Mesodermal cell (in vitro differentiated cells): ENCODE measurements at regions not wholly inside any gene's neighbourhood (a gene's known extent, or its start where the extent isn't known, plus 50 kb on each side); places are given as distances from the start of the nearest gene placed in this dataset.

Experiments used
- H3K27ac ChIP-seq: 2 replicates; pipeline ENCODE4 v1.7.0; 2013; ENCODE audit warnings: mild to moderate bottlenecking, low read depth, low read length, moderate library complexity; ENCODE audit not compliant: severe bottlenecking
- H3K36me3 ChIP-seq: 2 replicates; pipeline ENCODE4 v1.7.1; 2013; ENCODE audit warnings: mild to moderate bottlenecking, low read length, moderate library complexity; ENCODE audit not compliant: control insufficient read depth, insufficient read depth
- H3K4me1 ChIP-seq: one replicate; pipeline ENCODE4 v1.7.1; 2013; ENCODE audit warnings: mild to moderate bottlenecking, low read length; ENCODE audit not compliant: insufficient read depth, control insufficient read depth, poor library complexity, severe bottlenecking
- H3K4me3 ChIP-seq: 2 replicates; pipeline ENCODE4 v1.7.0; 2013; ENCODE audit warnings: low read length, control low read depth, mild to moderate bottlenecking; ENCODE audit not compliant: insufficient read depth, poor library complexity, severe bottlenecking; ENCODE audit errors: extremely low read depth
- H3K9me3 ChIP-seq: 2 replicates; pipeline ENCODE4 v1.7.1; 2013; ENCODE audit warnings: mild to moderate bottlenecking, low read length, moderate library complexity; ENCODE audit not compliant: control insufficient read depth
- WGBS, 2 experiments: methylation state at CpG; one replicate each; pipeline ENCODE4 v1.1.5; 2013; ENCODE audit warnings: missing lambda C conversion rate in 2 of 2; ENCODE audit not compliant: insufficient coverage in 2 of 2; 5-methylcytosine and 5-hydroxymethylcytosine counted together

DNA sequence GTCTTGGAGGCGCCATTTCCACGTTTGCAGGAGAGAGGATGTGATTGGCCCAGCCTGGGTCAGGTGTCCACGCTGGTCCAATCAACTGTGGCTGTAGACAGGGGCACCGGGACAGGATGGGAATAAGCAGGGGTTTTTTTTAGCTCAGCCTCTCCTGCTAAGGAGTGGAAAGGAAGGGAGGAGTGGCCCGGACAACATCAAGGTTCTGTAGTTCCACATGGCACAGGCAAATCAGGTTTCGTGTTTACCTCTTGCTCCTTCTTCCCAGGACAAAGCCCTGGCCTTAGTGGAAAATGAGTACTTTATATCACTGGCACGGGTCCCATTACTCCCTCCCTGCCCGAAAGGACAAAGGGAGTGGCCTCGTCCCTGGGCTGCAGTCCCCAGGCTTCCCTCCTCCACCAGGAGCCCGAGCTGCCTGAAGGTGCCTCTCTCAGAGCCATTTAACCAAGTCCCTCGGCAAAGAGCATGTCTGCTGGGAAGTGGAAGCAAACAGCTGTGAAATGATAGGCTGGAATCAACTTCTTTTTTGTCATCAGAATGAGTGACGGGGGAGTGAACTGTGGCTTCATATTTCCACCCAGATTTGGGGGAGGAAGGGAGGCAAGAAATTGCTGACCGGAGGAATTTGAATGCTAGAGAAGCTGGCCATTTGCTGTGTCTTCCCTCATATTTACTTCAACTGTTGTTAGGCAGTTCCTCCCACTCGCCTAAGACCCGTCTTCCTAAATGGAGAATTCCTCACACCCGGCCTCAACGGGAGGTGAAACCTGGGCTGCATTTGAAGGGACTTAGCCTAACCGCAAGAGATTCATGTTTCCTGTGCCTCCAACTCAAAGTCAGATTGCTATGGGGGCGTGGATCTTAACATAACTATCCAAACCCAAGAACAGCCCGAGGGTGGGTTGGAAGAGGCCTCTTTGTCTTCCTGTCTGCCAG lies 84.9 kb upstream of the SLC44A3 start:
- Histone ChIP-seq H3K4me3 (no peak overlapping the region), H3K9me3 (no peaks in the 10 kb centered on the region), H3K27ac (peak overlapping the region; percentile 77), H3K4me1 (peaks cover 34% of the 10 kb centered on the region), H3K36me3 (no peaks in the 10 kb centered on the region)
- WGBS, 2 experiments = 55 to 58% methylated on average over 11 to 15 of the region's 20 CpGs

DNA sequence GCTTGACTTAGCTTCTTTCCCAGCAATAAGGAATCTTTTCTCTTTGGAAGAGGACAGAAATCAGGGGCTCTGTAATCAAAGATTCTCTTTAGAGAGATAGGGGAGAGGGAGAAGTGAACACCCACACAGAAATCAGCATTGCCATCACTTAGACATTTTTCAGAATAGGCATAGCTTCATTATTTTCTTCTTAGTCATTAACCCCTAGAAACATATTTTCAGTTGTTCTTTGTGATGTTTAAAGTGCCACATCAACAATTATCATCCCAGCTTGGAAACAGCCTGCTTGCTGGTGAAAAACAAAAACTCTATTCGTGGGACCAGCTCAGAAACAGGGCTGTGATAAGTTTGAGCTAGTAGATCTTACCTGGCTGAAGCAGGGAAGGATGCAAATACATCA lies 88.3 kb upstream of the SLC44A3 start:
- WGBS, 2 experiments = 75 to 100% methylated on average over 1 of the region's 1 CpG

DNA sequence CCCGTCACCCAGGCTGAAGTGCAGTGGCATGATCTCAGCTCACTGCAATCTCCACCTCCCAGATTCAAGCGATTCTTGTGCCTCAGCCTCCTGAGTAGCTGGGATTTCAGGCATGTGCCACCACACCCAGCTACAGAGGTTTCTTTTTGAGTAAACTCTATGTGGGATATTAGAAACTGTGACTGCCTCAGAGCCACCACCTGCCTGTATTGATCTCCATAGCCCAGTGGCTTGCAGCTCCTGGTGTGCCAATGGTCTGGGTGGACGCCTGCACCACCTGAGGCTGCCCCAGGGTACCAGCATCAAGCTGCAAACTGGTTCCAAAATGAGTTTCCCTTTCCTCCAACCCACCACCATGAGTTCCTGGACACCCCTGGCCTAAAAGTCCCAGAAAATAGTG lies 89.7 kb upstream of the SLC44A3 start:
- H3K4me3 ChIP-seq = no peak overlapping the region
- 67 to 68% methylated on average over 1 to 2 of the region's 3 CpGs for WGBS, 2 experiments
- peaks cover 24% of the 10 kb centered on the region for H3K4me1 ChIP-seq
- H3K36me3 ChIP-seq = no peaks in the 10 kb centered on the region
- H3K9me3 ChIP-seq = peaks cover 7% of the 10 kb centered on the region
- no peak overlapping the region for H3K27ac ChIP-seq

More for the DNA sequence above, 88.3 kb upstream of the SLC44A3 start:
- Histone ChIP-seq H3K27ac (no peak overlapping the region), H3K4me1 (peaks cover 29% of the 10 kb centered on the region), H3K9me3 (peaks cover 7% of the 10 kb centered on the region), H3K36me3 (no peaks in the 10 kb centered on the region), H3K4me3 (no peak overlapping the region)

DNA sequence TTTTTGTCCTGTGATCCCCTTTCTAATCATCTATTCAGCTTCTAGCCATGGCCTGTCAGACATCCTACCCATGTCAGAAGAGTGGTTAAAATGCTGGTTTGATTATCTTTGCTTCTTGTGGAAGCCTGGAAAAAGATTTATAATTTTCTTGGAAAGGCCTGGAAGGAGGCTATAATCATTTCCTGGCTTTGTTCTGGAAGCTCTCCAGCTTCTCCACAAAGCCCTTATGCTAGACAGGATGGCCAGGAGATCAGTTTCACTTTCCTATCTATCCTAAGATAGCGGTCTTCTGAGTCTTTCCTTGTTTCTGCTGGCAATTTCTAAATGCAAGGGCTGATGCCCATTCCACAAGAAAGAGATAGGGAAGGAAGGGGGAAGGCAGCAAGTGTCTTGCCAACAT lies 90.9 kb upstream of the SLC44A3 start:
- WGBS, 2 experiments = no CpG with 5 or more reads among the region's 1 CpG
- H3K27ac ChIP-seq = no peak overlapping the region
- H3K4me1 ChIP-seq = peaks cover 14% of the 10 kb centered on the region
- H3K36me3 ChIP-seq = no peaks in the 10 kb centered on the region
- no peak overlapping the region for H3K4me3 ChIP-seq
- peaks cover 7% of the 10 kb centered on the region for H3K9me3 ChIP-seq

DNA sequence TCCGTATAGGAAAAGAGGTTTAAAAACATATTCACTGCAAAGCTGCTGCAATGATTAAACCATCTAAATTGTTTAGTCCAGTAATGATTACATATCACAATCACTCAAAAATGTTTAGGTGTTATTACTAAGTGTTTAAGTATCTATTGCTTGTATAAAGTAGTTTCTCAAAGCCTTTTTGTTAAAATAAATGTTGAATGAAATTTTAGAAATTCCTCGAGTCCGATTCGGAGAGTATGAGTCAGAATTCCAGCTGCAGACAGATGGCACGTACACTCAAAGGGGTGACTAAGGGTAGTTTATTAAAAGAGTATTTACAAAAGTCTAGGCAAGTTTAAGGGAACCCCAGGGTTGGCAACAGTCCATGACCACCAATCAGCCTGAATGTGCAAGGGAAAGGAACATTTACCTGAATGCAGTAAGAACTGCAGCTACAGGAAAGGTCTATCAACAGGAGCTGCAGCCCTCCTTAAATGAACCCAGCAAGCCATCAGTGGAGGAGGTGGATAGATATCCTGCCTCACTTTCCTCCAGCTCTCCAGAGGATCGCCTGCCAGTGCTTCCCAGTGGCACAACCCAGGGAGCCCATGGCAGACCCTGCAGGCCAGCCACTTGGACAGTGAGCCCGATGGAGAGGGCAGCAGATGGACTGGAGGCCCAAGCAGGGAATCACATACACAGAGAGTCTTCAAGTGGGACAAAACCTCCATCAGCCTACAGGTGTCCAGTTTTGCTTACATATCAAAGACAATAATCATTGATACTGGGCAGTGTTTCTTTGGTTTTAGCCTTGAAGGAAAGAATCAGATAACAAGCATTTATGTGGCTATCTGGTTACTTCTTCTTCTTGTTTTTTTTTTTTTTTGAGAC lies 92.1 kb upstream of the SLC44A3 start:
- Histone ChIP-seq H3K27ac (no peak overlapping the region), H3K4me1 (peaks cover 14% of the 10 kb centered on the region), H3K36me3 (no peaks in the 10 kb centered on the region), H3K9me3 (peaks cover 7% of the 10 kb centered on the region), H3K4me3 (no peak overlapping the region)
- 80 to 85% methylated on average over 5 to 6 of the region's 7 CpGs for WGBS, 2 experiments

DNA sequence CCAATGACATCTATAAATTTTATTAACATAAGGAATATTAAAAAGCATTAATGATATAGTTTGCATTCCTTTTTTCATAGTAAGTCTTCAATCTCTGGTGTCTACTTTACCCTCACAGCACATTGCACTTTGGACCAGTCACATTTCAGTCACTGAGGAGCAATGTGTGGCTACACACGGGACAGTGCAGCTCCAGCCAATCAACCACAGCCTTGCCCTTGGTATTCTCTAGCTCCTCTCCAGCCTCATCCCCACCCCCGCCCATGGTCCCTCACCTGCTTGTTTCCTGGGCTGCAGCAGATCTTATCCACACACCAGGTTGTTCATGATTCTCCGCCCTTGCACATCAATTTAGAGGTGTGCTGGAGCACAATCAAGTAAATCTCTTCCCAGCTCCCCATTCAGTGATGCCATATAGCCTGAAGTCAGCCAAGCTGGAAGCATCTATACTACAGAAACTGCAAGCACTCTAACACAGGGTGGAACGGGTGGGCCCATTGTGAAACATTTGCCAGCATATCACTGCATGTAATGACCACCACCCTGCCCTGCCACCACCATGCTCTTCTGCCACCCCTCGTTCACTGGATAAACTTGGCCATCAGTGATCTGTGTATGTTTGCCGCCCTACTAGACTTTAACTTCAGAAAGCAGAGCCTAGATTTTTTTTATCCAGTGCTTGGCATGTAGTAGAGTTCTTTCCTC lies 93.0 kb upstream of the SLC44A3 start:
- H3K4me1 ChIP-seq = peaks cover 14% of the 10 kb centered on the region
- no peaks in the 10 kb centered on the region for H3K36me3 ChIP-seq
- no peak overlapping the region for H3K4me3 ChIP-seq
- WGBS, 2 experiments = 91 to 96% methylated on average over 4 to 5 of the region's 6 CpGs
- peaks cover 7% of the 10 kb centered on the region for H3K9me3 ChIP-seq
- H3K27ac ChIP-seq = no peak overlapping the region

DNA sequence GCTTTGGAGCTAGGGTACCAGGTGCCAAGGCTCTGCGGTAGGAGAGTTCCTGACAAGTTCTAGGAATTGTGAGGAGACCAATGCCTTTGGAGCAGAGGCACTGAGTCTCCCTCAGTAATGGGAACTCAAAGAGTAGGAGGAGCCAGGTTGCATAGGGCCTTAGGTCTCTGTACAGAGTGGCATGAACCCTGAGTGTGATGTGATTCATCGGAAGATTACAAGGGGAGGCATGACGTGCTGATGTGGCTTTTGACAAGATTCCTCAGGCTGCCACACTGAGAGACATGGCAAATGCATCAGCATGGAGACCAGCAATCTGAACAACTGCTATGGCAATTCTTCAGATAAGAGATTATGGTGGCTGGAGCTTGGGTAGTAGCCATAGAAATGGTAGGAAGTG lies 94.6 kb upstream of the SLC44A3 start:
- Histone ChIP-seq H3K4me1 (peaks cover 14% of the 10 kb centered on the region), H3K36me3 (no peaks in the 10 kb centered on the region), H3K27ac (no peak overlapping the region), H3K4me3 (no peak overlapping the region), H3K9me3 (peaks cover 7% of the 10 kb centered on the region)
- 96 to 100% methylated on average over 3 of the region's 3 CpGs for WGBS, 2 experiments

DNA sequence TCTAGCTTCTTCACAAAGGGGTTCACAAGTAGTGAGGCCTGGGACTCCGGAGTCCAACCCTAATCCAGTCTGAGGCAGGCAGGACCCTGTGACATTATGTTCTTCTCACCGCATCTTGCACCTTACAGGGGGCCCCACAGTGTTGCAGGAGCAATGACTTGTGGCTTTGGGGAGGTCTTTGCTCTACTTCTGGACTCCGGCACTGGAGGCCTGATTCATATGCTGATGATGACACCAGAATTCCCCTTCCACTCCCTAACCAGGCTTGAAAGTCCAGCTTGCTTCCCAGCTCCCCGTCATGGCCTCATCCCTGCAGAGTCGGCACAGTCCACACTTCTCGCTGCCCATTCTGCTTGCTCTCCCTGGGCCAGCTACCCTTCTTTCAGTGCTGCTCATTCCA lies 96.3 kb upstream of the SLC44A3 start:
- H3K4me1 ChIP-seq = peaks cover 14% of the 10 kb centered on the region
- no peaks in the 10 kb centered on the region for H3K9me3 ChIP-seq
- H3K4me3 ChIP-seq = no peak overlapping the region
- no peaks in the 10 kb centered on the region for H3K36me3 ChIP-seq
- H3K27ac ChIP-seq = no peak overlapping the region
- WGBS, 2 experiments = 85 to 97% methylated on average over 4 to 6 of the region's 6 CpGs

DNA sequence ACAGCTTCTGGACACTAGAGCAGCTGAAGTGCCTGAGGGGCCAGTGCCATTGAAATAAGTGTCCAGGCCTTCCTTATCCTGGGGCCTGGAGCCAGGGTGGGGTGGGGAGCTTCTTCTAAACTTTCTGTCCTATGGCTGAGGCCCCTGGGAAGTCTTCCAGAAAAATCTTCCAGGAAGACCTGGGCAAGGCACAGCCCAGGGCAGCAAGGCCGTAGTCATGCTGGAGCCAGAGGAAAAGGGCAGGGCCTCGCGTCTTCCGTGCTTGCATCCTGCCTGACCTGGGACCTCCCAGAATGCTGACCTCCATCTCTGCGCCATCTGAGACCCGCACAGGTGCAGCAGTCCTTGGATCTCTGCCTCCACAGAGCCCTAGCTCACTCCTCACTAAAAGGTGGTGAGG lies 96.7 kb upstream of the SLC44A3 start:
- WGBS, 2 experiments = 87 to 89% methylated on average over 5 of the region's 6 CpGs
- Histone ChIP-seq H3K9me3 (no peaks in the 10 kb centered on the region), H3K27ac (no peak overlapping the region), H3K4me3 (no peak overlapping the region), H3K4me1 (peaks cover 14% of the 10 kb centered on the region), H3K36me3 (no peaks in the 10 kb centered on the region)

DNA sequence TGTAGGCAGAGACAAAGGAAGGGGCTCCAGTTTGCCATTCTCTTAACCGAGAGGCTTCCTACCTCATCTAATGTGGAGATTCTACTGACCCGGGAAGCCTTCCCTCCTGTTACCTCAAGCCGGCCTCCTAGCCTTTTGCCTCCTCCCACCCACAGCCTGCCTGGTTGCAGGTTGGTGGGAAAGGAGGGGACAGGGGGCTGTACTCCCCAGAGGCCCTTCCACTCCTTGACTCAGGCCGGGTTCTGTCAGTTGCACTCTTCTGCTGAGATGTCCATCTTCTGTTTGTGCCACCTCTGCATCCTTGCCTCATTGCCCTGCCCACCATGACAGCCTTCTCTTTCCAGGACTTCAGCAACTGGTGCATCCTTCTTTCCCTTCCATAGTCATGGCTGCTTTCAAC lies 98.0 kb upstream of the SLC44A3 start:
- WGBS, 2 experiments = 60 to 100% methylated on average over 2 of the region's 4 CpGs
- Histone ChIP-seq H3K27ac (no peak overlapping the region), H3K9me3 (no peaks in the 10 kb centered on the region), H3K4me1 (peaks cover 6% of the 10 kb centered on the region), H3K36me3 (no peaks in the 10 kb centered on the region), H3K4me3 (no peak overlapping the region)
